ENCODE measurements at regions not wholly inside any gene's neighbourhood (a gene's known extent, or its start where the extent isn't known, plus 50 kb on each side); places are given as distances from the start of the nearest gene placed in this dataset.

GRCh38 chr7:142548978-142549377, 200.3 kb upstream of the PRSS1 start:
- no peaks in the 10 kb centered on the region for H3K27me3 ChIP-seq (ENCODE audit: insufficient read depth)
- no peak overlapping the region for H3K4me3 ChIP-seq
- H4K20me1 ChIP-seq (replicated peaks; ENCODE audit: insufficient read depth): no peaks in the 10 kb centered on the region
- H3K27me3 Mint-ChIP-seq (ENCODE audit: insufficient read depth, low read depth, poor library complexity): peaks cover 4% of the 10 kb centered on the region
- no peaks in the 10 kb centered on the region for H3K36me3 ChIP-seq (ENCODE audit: insufficient read depth)
- no peaks in the 10 kb centered on the region; the same call in 2 of the 3 replicates for H3K9me3 Mint-ChIP-seq
- no peak overlapping the region for H3K4me2 ChIP-seq
- no peaks in the 10 kb centered on the region for H3F3A ChIP-seq (replicated peaks; ENCODE audit: low read depth)
- H3K79me2 ChIP-seq (replicated peaks; ENCODE audit: insufficient read depth): no peaks in the 10 kb centered on the region
- no peaks in the 10 kb centered on the region for H3K4me1 Mint-ChIP-seq
- H3K4me3 Mint-ChIP-seq: no peak overlapping the region
- DNase-seq (ENCODE audit: low spot score): no peak
- H3K9me2 ChIP-seq (ENCODE audit: insufficient read depth): no peaks in the 10 kb centered on the region
- no peak for TF ChIP-seq JUNB (IDR thresholded peaks at IDR 0.05; ENCODE audit: unreplicated experiment)
- no peak for TF ChIP-seq REST (IDR thresholded peaks at IDR 0.05; ENCODE audit: unreplicated experiment)
- TF ChIP-seq, protein P1, sequence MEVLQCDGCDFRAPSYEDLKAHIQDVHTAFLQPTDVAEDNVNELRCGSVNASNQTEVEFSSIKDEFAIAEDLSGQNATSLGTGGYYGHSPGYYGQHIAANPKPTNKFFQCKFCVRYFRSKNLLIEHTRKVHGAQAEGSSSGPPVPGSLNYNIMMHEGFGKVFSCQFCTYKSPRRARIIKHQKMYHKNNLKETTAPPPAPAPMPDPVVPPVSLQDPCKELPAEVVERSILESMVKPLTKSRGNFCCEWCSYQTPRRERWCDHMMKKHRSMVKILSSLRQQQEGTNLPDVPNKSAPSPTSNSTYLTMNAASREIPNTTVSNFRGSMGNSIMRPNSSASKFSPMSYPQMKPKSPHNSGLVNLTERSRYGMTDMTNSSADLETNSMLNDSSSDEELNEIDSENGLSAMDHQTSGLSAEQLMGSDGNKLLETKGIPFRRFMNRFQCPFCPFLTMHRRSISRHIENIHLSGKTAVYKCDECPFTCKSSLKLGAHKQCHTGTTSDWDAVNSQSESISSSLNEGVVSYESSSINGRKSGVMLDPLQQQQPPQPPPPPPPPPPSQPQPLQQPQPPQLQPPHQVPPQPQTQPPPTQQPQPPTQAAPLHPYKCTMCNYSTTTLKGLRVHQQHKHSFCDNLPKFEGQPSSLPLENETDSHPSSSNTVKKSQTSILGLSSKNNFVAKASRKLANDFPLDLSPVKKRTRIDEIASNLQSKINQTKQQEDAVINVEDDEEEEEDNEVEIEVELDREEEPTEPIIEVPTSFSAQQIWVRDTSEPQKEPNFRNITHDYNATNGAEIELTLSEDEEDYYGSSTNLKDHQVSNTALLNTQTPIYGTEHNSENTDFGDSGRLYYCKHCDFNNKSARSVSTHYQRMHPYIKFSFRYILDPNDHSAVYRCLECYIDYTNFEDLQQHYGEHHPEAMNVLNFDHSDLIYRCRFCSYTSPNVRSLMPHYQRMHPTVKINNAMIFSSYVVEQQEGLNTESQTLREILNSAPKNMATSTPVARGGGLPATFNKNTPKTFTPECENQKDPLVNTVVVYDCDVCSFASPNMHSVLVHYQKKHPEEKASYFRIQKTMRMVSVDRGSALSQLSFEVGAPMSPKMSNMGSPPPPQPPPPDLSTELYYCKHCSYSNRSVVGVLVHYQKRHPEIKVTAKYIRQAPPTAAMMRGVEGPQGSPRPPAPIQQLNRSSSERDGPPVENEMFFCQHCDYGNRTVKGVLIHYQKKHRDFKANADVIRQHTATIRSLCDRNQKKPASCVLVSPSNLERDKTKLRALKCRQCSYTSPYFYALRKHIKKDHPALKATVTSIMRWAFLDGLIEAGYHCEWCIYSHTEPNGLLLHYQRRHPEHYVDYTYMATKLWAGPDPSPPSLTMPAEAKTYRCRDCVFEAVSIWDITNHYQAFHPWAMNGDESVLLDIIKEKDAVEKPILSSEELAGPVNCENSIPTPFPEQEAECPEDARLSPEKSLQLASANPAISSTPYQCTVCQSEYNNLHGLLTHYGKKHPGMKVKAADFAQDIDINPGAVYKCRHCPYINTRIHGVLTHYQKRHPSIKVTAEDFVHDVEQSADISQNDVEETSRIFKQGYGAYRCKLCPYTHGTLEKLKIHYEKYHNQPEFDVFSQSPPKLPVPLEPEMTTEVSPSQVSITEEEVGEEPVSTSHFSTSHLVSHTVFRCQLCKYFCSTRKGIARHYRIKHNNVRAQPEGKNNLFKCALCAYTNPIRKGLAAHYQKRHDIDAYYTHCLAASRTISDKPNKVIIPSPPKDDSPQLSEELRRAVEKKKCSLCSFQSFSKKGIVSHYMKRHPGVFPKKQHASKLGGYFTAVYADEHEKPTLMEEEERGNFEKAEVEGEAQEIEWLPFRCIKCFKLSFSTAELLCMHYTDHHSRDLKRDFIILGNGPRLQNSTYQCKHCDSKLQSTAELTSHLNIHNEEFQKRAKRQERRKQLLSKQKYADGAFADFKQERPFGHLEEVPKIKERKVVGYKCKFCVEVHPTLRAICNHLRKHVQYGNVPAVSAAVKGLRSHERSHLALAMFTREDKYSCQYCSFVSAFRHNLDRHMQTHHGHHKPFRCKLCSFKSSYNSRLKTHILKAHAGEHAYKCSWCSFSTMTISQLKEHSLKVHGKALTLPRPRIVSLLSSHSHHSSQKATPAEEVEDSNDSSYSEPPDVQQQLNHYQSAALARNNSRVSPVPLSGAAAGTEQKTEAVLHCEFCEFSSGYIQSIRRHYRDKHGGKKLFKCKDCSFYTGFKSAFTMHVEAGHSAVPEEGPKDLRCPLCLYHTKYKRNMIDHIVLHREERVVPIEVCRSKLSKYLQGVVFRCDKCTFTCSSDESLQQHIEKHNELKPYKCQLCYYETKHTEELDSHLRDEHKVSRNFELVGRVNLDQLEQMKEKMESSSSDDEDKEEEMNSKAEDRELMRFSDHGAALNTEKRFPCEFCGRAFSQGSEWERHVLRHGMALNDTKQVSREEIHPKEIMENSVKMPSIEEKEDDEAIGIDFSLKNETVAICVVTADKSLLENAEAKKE (CRISPR knock-in tag; IDR thresholded peaks at IDR 0.05): no peak
- TF ChIP-seq ZNF331 (CRISPR knock-in tag; IDR thresholded peaks at IDR 0.05; ENCODE audit: low read depth): no peak
- TF ChIP-seq CREB1 (CRISPR knock-in tag; IDR thresholded peaks at IDR 0.05; ENCODE audit: low read depth): no peak
- TF ChIP-seq EZH2phosphoT487 (IDR thresholded peaks at IDR 0.05; ENCODE audit: unreplicated experiment): no peak
- TF ChIP-seq ETS1 (IDR thresholded peaks at IDR 0.05): no peak
- no peak for TF ChIP-seq POLR2AphosphoS5 (IDR thresholded peaks at IDR 0.05; ENCODE audit: low read depth)
- H2AFZ ChIP-seq: no peak overlapping the region
- no peaks in the 10 kb centered on the region for H3K36me3 Mint-ChIP-seq (ENCODE audit: low read depth)
- no peak overlapping the region for H3K27ac Mint-ChIP-seq
- no peak for ATAC-seq
- H3K4me1 ChIP-seq (ENCODE audit: insufficient read depth): no peaks in the 10 kb centered on the region
- no peak overlapping the region for H3K27ac ChIP-seq (ENCODE audit: low read depth)

Data from GM23338 (cell line).